ENCODE measurements at regions not wholly inside any gene's neighbourhood (a gene's known extent, or its start where the extent isn't known, plus 50 kb on each side); places are given as distances from the start of the nearest gene placed in this dataset.
"Not testable (repeated sequence)": the region's sequence is repeated elsewhere in the genome, so short reads cannot be mapped to it uniquely, and the experiment has no call there.

GRCh38 chr15:35695003-35695402 lies 149.0 kb upstream of the DPH6 start:
- no peak for ATAC-seq (ENCODE audit: low read depth)
- Histone ChIP-seq H3K4me3 (ENCODE audit: severe bottlenecking) (no peak overlapping the region), H3K36me3 (ENCODE audit: low read depth) (no peaks in the 10 kb centered on the region), H3K27me3 (ENCODE audit: insufficient read depth, poor library complexity, severe bottlenecking) (no peaks in the 10 kb centered on the region), H3K4me1 (ENCODE audit: insufficient read depth, poor library complexity, severe bottlenecking) (peaks cover 43% of the 10 kb centered on the region), H3K9me3 (ENCODE audit: severe bottlenecking) (no peaks in the 10 kb centered on the region), H3K27ac (ENCODE audit: poor library complexity, severe bottlenecking) (no peak overlapping the region)
- DNase-seq (ENCODE audit: low spot score), result no peak
- no peak for TF ChIP-seq CTCF (IDR thresholded peaks at IDR 0.05; ENCODE audit: poor library complexity, severe bottlenecking)

DNA sequence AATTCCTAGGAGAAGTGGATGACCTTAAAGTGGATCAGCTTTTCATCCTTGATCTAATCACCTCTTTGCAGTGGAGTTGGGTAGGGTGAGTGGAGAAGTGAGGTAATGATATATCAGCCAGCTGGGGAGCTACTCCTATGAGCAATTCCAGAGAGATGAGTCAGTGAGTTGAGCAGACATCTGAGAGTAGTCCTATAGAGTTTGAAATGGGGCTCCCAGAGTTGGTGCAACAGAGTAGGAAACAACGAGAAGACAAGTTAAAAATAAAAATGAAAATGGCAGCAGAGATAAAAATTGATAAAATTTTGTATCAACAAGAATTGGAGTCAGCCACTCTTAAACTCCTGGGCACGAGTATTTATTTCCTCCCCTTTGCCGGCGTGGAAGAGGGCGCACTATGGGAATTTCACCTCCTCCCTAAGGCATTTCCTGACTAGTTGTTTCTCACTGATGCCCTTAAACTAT lies 150.8 kb upstream of the DPH6 start:
- no peaks in the 10 kb centered on the region for H3K27me3 ChIP-seq (ENCODE audit: insufficient read depth, poor library complexity, severe bottlenecking)
- DNase-seq (ENCODE audit: low spot score) (no peak), ATAC-seq (ENCODE audit: low read depth) (peak; percentile 98)
- no peaks in the 10 kb centered on the region for H3K36me3 ChIP-seq (ENCODE audit: low read depth)
- H3K4me1 ChIP-seq (ENCODE audit: insufficient read depth, poor library complexity, severe bottlenecking), result peaks cover 40% of the 10 kb centered on the region
- H3K9me3 ChIP-seq (ENCODE audit: severe bottlenecking), result no peaks in the 10 kb centered on the region
- no peak for TF ChIP-seq CTCF (IDR thresholded peaks at IDR 0.05; ENCODE audit: poor library complexity, severe bottlenecking)
- H3K27ac ChIP-seq (ENCODE audit: poor library complexity, severe bottlenecking), result peak overlapping the region; percentile 74
- H3K4me3 ChIP-seq (ENCODE audit: severe bottlenecking), result no peak overlapping the region

DNA sequence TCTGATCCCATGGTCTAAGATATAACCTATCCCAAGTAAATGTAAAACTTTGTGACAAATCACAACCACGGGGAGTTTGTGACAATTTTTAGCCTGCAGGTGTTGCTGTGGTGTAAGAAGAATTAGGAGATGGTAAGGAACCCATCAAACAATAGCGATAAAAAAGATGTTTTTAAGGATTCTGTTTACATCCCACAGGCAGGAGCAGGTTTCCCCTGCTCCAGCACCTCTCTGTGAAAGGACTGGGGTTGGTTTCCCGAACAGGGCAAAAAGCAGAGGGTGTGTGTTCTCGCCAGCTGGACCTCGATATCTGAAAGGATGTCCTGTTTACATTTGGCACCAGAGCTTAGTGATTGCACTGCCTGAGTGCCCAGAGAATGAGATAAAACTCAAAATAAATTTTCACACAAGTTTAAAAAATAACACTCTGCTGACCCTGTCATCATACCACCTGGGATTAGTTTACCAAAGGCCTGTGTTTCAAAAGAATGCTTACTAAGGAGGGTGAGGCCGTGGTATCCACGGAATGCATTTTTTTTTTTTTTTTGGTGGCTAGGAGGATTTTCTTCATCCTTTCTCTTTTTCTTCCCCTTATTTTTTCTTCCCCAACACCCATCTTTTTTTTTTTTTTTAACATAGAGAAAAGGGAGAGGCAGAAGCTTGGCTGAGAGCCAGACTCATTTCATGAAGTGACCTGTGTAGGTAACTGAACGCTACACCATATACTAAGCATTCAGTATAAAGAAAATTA lies 151.8 kb upstream of the DPH6 start:
- Histone ChIP-seq H3K4me3 (ENCODE audit: severe bottlenecking) (no peak overlapping the region), H3K9me3 (ENCODE audit: severe bottlenecking) (no peaks in the 10 kb centered on the region), H3K4me1 (ENCODE audit: insufficient read depth, poor library complexity, severe bottlenecking) (peaks cover 35% of the 10 kb centered on the region), H3K36me3 (ENCODE audit: low read depth) (no peaks in the 10 kb centered on the region), H3K27ac (ENCODE audit: poor library complexity, severe bottlenecking) (peak overlapping the region; percentile 74), H3K27me3 (ENCODE audit: insufficient read depth, poor library complexity, severe bottlenecking) (no peaks in the 10 kb centered on the region)
- peak; percentile 74 for ATAC-seq (ENCODE audit: low read depth)
- no peak for DNase-seq (ENCODE audit: low spot score)
- peak; percentile 48 for TF ChIP-seq CTCF (IDR thresholded peaks at IDR 0.05; ENCODE audit: poor library complexity, severe bottlenecking)

- H3K9me3 ChIP-seq (ENCODE audit: severe bottlenecking), result no peaks in the 10 kb centered on the region
- no peak for ATAC-seq (ENCODE audit: low read depth)
- H3K27me3 ChIP-seq (ENCODE audit: insufficient read depth, poor library complexity, severe bottlenecking), result no peaks in the 10 kb centered on the region
- peak overlapping the region; percentile 74 for H3K27ac ChIP-seq (ENCODE audit: poor library complexity, severe bottlenecking)
- H3K36me3 ChIP-seq (ENCODE audit: low read depth), result no peaks in the 10 kb centered on the region
- H3K4me1 ChIP-seq (ENCODE audit: insufficient read depth, poor library complexity, severe bottlenecking), result peaks cover 40% of the 10 kb centered on the region
- no peak for TF ChIP-seq CTCF (IDR thresholded peaks at IDR 0.05; ENCODE audit: poor library complexity, severe bottlenecking)
- DNase-seq (ENCODE audit: low spot score), result no peak
- H3K4me3 ChIP-seq (ENCODE audit: severe bottlenecking), result no peak overlapping the region
These were observed 152.4 kb upstream of the DPH6 start for GRCh38 chr15:35698331-35698730.

GRCh38 chr15:35698966-35699575 lies 153.1 kb upstream of the DPH6 start:
- peaks cover 40% of the 10 kb centered on the region for H3K4me1 ChIP-seq (ENCODE audit: insufficient read depth, poor library complexity, severe bottlenecking)
- ATAC-seq (ENCODE audit: low read depth), result no peak
- peak overlapping the region; percentile 74 for H3K27ac ChIP-seq (ENCODE audit: poor library complexity, severe bottlenecking)
- DNase-seq (ENCODE audit: low spot score), result no peak
- no peaks in the 10 kb centered on the region for H3K9me3 ChIP-seq (ENCODE audit: severe bottlenecking)
- H3K4me3 ChIP-seq (ENCODE audit: severe bottlenecking), result no peak overlapping the region
- no peaks in the 10 kb centered on the region for H3K36me3 ChIP-seq (ENCODE audit: low read depth)
- no peak for TF ChIP-seq CTCF (IDR thresholded peaks at IDR 0.05; ENCODE audit: poor library complexity, severe bottlenecking)
- H3K27me3 ChIP-seq (ENCODE audit: insufficient read depth, poor library complexity, severe bottlenecking), result no peaks in the 10 kb centered on the region

DNA sequence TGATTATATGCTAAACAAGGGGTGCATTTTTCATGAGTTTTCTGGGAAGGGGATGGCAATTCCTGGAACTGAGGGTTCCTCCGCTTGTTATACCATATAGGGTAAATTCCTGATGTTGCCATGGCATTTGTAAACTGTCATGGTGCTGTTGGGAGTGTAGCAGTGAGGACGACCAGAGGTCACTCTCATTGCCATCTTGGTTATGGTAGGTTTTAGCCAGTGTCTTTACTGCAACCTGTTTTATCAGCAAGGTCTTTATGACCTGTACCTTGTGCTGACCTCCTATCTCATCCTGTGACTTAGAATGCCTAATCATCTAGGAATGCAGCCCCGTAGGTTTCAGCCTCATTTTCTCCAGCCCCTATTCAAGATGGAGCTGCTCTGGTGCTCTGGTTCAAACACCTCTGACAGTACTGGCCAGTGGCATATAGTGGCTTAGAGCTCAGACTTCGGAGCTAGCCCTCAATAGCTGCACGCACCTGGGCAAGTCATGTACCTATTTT lies 154.2 kb upstream of the DPH6 start:
- H3K27ac ChIP-seq (ENCODE audit: poor library complexity, severe bottlenecking); ATAC-seq (ENCODE audit: low read depth); H3K36me3 ChIP-seq (ENCODE audit: low read depth); H3K4me3 ChIP-seq (ENCODE audit: severe bottlenecking); H3K27me3 ChIP-seq (ENCODE audit: insufficient read depth, poor library complexity, severe bottlenecking); DNase-seq (ENCODE audit: low spot score); H3K9me3 ChIP-seq (ENCODE audit: severe bottlenecking): not testable (repeated sequence)
- peaks cover 40% of the 10 kb centered on the region for H3K4me1 ChIP-seq (ENCODE audit: insufficient read depth, poor library complexity, severe bottlenecking)
